ENCODE measurements at regions not wholly inside any gene's neighbourhood (a gene's known extent, or its start where the extent isn't known, plus 50 kb on each side); places are given as distances from the start of the nearest gene placed in this dataset.

DNA sequence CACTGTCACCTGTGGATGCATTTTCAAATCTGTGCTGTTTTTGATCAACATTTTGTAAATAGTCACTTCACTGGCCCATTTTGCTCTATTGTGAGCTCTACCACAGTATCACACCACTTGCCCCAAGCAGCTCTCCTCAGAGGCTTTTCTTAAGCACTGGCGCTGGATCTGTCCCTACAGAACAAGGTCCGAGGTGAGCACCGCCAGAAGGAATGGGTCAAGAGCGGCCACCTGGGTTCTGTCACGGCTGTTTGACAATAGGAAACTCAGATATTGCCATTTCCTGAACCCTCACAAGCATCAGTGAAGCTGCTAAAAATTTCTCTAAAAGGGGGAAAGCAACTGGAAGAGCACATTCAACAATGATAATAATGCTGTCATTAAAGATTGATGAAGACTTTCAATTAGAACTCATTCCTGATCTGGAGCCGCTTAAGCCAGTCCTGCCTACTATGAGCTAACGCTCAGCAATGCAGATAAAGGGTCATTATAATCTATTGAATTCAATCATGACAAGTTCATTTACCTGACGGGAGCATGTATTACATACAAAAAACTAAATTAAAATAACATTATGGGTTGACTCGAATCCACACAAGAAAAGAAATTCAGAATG is 514.0 kb downstream of the GALR1 start:
- TF ChIP-seq POLR2A (IDR thresholded peaks at IDR 0.05; ENCODE audit: low read length) (no peak), GATA1 (IDR thresholded peaks at IDR 0.05; ENCODE audit: low read depth, low read length) (no peak)

All from erythroblast (primary cell).